ENCODE measurements at regions not wholly inside any gene's neighbourhood (a gene's known extent, or its start where the extent isn't known, plus 50 kb on each side); places are given as distances from the start of the nearest gene placed in this dataset.

DNA sequence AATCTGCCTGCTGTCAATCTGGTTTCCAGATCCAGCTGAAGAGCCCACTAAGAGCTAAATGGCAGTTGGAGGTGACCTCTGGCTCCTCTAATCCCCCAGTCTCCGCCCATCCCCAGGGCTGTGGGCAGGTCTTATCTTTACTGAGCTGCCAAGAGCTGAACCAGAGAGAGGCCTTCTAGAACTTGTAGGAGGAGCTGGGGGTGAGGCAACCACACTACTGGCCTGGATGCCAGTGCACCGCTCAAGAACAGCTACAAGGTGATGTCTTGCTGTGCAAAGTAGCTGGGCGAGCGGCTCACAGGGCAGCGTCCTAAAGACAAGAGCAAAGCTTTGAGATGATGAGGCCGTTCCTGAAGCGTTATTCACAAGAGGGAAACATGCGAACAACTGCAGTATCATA, 374.6 kb downstream of the CTTN start:
- H3K36me3 ChIP-seq (ENCODE audit: control insufficient read depth, insufficient read depth, low read length) = no peaks in the 10 kb centered on the region
- H3K27ac ChIP-seq (ENCODE audit: low read length) = no peak overlapping the region
- no peak for DNase-seq
- 77% methylated on average over 8 of the region's 8 CpGs for WGBS (ENCODE audit: insufficient coverage)
- no peak overlapping the region for H3K4me3 ChIP-seq (ENCODE audit: low read length)
- peaks cover 2% of the 10 kb centered on the region for H3K9me3 ChIP-seq (replicated peaks; ENCODE audit: control insufficient read depth, low read depth, low read length)
- no peaks in the 10 kb centered on the region for H3K4me1 ChIP-seq (ENCODE audit: control insufficient read depth, insufficient read depth, low read length)
- H3K27me3 ChIP-seq (ENCODE audit: control insufficient read depth, insufficient read depth, low read length) = no peaks in the 10 kb centered on the region

DNA sequence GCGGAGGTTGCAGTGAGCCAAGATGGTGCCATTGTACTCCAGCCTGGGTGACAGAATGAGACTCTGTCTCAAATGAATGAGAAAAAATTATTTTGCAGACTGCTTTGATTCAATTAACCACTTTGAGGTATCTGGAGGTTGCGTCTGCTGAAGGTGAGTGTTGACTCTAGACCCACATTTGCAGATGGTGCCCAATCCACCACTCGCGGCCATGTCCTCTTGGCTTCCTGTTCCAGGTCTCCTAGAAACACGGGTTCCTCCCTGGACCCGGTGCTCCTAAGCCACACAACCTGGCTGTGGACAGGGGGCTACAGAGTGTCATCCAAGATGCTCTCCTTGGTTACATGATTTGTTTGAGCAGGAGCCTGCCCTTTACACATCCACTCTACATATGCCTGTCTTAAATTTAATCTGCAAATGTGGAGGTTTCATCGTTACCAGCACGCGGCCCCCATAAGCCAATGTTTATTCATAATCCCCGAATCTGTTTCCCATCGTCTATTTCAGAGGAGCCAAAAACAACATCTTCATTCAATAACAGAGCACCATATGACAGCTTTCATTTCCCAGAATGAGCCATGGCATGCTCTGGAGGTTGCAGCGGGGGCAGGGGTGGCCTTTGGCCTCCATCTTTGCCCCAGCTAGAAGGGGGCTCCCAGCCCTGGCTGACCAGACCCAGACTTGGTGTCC, 377.2 kb downstream of the CTTN start:
- no peaks in the 10 kb centered on the region for H3K4me1 ChIP-seq (ENCODE audit: control insufficient read depth, insufficient read depth, low read length)
- no peak overlapping the region for H3K4me3 ChIP-seq (ENCODE audit: low read length)
- no peak for DNase-seq
- no peaks in the 10 kb centered on the region for H3K27me3 ChIP-seq (ENCODE audit: control insufficient read depth, insufficient read depth, low read length)
- H3K27ac ChIP-seq (ENCODE audit: low read length) = no peak overlapping the region
- WGBS (ENCODE audit: insufficient coverage) = 91% methylated on average over 9 of the region's 12 CpGs
- H3K36me3 ChIP-seq (ENCODE audit: control insufficient read depth, insufficient read depth, low read length) = no peaks in the 10 kb centered on the region
- H3K9me3 ChIP-seq (replicated peaks; ENCODE audit: control insufficient read depth, low read depth, low read length) = peaks cover 2% of the 10 kb centered on the region

DNA sequence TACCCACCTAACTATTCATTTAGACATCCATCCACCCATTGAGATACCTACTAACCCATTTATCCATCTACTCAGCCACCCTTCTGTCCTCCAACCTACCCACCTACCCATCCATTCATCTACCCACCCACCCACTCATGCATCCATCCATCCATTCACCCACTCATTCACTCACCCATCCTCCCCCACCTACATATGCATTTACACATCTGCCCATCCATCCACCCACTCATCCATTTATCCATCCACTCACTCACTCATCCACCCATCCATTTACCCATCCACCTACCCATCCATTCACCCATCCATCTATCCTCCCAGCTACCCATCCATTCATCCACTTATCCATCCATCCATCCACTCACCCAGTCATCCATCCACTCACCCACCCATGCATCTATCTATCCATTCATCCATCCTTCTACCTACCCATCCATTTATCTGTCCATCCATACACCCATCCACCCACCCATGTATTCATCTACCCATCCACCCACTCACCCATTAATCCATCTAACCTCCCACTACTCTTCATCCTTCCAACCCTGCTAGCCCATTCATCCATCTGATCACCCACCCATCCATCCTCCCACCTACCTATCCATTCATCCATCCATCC, 378.7 kb downstream of the CTTN start:
- Histone ChIP-seq H3K27me3 (ENCODE audit: control insufficient read depth, insufficient read depth, low read length) (no peaks in the 10 kb centered on the region), H3K9me3 (replicated peaks; ENCODE audit: control insufficient read depth, low read depth, low read length) (peaks cover 2% of the 10 kb centered on the region), H3K4me3 (ENCODE audit: low read length) (no peak overlapping the region), H3K27ac (ENCODE audit: low read length) (no peak overlapping the region), H3K4me1 (ENCODE audit: control insufficient read depth, insufficient read depth, low read length) (no peaks in the 10 kb centered on the region), H3K36me3 (ENCODE audit: control insufficient read depth, insufficient read depth, low read length) (no peaks in the 10 kb centered on the region)
- no peak for DNase-seq

DNA sequence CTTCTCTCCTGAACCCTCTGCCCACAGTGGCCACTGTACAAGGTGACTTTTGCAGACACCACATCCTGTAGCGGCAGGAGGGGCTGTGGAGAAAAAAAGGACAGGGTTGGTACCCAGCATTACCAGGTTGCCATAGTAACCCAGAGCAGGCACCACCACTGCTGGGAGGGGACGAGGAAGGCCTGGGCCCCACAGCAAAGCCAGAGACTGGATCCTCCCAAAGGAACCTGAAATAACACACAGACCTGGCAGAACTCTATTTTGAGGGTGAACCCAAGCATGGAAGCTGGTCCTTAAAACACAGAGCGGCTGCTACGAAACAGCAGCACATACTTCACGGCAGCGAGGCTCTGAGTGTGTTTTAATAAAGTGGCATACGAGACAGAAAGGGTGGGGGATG, 380.6 kb downstream of the CTTN start:
- no peaks in the 10 kb centered on the region for H3K9me3 ChIP-seq (replicated peaks; ENCODE audit: control insufficient read depth, low read depth, low read length)
- 47% methylated on average over 2 of the region's 7 CpGs for WGBS (ENCODE audit: insufficient coverage)
- no peak overlapping the region for H3K27ac ChIP-seq (ENCODE audit: low read length)
- peaks cover 12% of the 10 kb centered on the region for H3K4me1 ChIP-seq (ENCODE audit: control insufficient read depth, insufficient read depth, low read length)
- no peak for DNase-seq
- H3K4me3 ChIP-seq (ENCODE audit: low read length) = no peak overlapping the region
- H3K27me3 ChIP-seq (ENCODE audit: control insufficient read depth, insufficient read depth, low read length) = no peaks in the 10 kb centered on the region
- H3K36me3 ChIP-seq (ENCODE audit: control insufficient read depth, insufficient read depth, low read length) = no peaks in the 10 kb centered on the region

DNA sequence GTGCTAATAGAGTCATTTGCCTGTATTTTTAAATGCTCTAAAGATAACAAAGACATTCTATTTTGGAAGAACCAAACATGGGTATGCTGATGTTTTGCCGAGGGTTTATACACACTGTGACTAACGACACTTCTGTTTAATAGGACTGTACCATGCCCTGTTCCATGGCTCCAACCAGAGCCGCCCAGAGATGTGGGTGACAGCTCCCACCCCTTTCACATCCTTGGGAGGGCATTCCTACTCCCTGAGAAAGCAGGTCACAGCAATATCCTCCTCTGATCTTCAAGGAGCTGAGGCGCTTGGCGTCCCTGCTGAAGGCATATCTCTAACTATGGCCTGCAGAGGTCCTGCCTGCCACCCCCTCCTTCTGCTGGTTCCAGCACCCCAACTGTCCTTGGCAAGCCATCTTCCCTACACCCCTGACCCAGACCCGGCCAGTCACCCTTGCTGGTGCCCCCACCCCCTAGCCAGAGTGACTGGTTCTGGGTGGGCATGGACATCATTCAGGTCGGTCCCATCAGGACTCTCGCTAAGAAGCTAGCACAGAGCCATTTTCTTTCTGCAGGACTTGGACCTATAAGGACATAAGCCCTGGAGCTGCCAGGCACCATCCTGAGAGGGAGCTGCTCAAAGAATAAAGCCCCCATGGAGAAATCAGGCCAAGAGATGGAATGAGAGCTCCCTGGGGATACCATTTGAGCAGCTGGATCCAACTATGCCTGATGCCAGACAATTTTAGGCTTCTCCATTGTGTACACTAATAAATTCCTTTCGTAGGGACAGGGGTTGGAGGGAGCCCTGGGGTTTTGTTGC, 381.3 kb downstream of the CTTN start:
- H3K4me3 ChIP-seq (ENCODE audit: low read length) = no peak overlapping the region
- no peaks in the 10 kb centered on the region for H3K9me3 ChIP-seq (replicated peaks; ENCODE audit: control insufficient read depth, low read depth, low read length)
- peaks cover 12% of the 10 kb centered on the region for H3K4me1 ChIP-seq (ENCODE audit: control insufficient read depth, insufficient read depth, low read length)
- no peaks in the 10 kb centered on the region for H3K36me3 ChIP-seq (ENCODE audit: control insufficient read depth, insufficient read depth, low read length)
- no peak overlapping the region for H3K27ac ChIP-seq (ENCODE audit: low read length)
- no peak for DNase-seq
- no peaks in the 10 kb centered on the region for H3K27me3 ChIP-seq (ENCODE audit: control insufficient read depth, insufficient read depth, low read length)
- 78% methylated on average over 8 of the region's 9 CpGs for WGBS (ENCODE audit: insufficient coverage)

DNA sequence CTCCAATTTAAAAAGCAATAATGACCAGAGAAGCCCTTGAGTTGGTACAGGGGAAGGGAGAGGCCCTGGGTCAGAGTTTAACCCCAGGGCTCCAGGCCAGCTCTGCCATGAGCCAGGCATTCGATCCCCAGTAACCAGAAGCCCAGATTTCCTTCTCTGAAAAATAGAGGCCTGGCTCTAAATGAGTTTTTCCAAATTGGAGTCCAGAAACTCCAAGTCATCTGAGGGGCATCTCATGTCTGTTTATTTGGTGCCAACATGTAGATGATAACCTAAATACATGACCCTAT, 381.9 kb downstream of the CTTN start:
- H3K4me1 ChIP-seq (ENCODE audit: control insufficient read depth, insufficient read depth, low read length) = peaks cover 12% of the 10 kb centered on the region
- no CpG with 5 or more reads among the region's 1 CpG for WGBS (ENCODE audit: insufficient coverage)
- H3K9me3 ChIP-seq (replicated peaks; ENCODE audit: control insufficient read depth, low read depth, low read length) = no peaks in the 10 kb centered on the region
- H3K27me3 ChIP-seq (ENCODE audit: control insufficient read depth, insufficient read depth, low read length) = no peaks in the 10 kb centered on the region
- no peak overlapping the region for H3K27ac ChIP-seq (ENCODE audit: low read length)
- no peak for DNase-seq
- no peak overlapping the region for H3K4me3 ChIP-seq (ENCODE audit: low read length)
- no peaks in the 10 kb centered on the region for H3K36me3 ChIP-seq (ENCODE audit: control insufficient read depth, insufficient read depth, low read length)

DNA sequence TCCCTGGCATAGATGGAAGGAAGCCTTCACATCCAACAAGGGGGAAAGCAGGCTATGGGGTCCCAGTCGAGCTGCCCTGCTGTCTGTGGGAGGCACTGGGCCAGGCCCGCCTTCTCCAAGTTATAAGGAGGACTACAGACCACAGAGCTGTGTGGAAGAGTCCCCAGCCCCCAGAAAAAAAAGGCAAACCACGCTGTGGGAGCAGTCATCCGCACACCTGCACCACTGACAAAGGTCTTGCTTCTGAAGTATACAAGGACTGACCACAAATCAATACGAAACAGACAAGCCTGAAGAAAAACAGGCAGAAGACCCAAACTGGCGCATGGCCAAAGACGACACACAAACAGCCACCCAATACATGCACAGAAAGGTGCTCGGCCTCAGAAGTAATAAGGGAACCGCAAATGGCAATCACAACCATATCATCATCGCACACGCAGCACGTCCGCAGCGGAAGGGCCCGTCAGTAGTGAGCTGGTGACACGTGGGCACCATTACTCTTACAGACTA, 384.1 kb downstream of the CTTN start:
- 0% methylated on average over 1 of the region's 16 CpGs for WGBS (ENCODE audit: insufficient coverage)
- no peak for DNase-seq
- H3K27me3 ChIP-seq (ENCODE audit: control insufficient read depth, insufficient read depth, low read length) = no peaks in the 10 kb centered on the region
- no peak overlapping the region for H3K4me3 ChIP-seq (ENCODE audit: low read length)
- H3K4me1 ChIP-seq (ENCODE audit: control insufficient read depth, insufficient read depth, low read length) = peaks cover 16% of the 10 kb centered on the region
- H3K9me3 ChIP-seq (replicated peaks; ENCODE audit: control insufficient read depth, low read depth, low read length) = no peaks in the 10 kb centered on the region
- no peaks in the 10 kb centered on the region for H3K36me3 ChIP-seq (ENCODE audit: control insufficient read depth, insufficient read depth, low read length)
- H3K27ac ChIP-seq (ENCODE audit: low read length) = no peak overlapping the region

DNA sequence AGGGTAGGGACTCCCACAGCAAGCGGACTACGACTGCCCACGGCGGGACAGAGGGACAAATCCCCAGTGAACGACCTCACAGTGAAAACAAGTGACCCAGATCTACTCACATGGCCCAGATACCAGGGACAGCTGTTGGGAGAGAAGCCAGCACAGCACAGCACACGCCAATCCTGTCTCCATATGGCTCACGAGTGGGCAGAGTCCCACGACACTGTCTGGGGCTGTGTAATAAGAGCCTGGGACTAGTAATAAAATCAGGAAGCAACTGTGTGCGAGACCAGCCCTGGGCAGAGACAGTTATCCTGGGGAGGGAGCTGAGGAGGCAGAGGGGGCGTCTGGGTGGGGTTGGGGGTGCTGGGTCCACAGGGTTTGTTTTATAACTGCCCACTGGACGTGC, 385.0 kb downstream of the CTTN start:
- H3K9me3 ChIP-seq (replicated peaks; ENCODE audit: control insufficient read depth, low read depth, low read length) = no peaks in the 10 kb centered on the region
- no peak overlapping the region for H3K4me3 ChIP-seq (ENCODE audit: low read length)
- H3K4me1 ChIP-seq (ENCODE audit: control insufficient read depth, insufficient read depth, low read length) = peaks cover 16% of the 10 kb centered on the region
- 33% methylated on average over 1 of the region's 11 CpGs for WGBS (ENCODE audit: insufficient coverage)
- no peak overlapping the region for H3K27ac ChIP-seq (ENCODE audit: low read length)
- H3K27me3 ChIP-seq (ENCODE audit: control insufficient read depth, insufficient read depth, low read length) = peaks cover under 1% of the 10 kb centered on the region
- H3K36me3 ChIP-seq (ENCODE audit: control insufficient read depth, insufficient read depth, low read length) = no peaks in the 10 kb centered on the region
- peak; percentile 65 for DNase-seq

DNA sequence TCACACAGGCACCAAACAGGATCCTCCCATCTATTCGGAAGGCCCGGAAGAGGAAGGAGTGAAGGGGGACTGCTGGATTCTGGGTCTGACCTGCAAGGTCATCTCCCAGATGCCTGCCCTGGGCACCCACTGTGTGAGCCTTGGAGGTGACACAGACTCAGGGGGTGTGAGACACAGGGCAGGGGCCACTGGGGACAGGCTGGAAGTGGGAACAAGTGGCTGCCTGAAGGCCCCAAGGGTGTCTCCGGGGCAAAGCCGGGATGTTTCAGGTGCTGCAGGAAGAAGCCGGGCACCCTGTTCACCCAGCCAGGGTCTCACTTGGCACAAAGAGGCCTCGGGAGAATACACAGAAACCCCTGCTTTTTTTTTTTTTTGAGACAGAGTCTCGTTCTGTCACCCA, 385.5 kb downstream of the CTTN start:
- Histone ChIP-seq H3K36me3 (ENCODE audit: control insufficient read depth, insufficient read depth, low read length) (no peaks in the 10 kb centered on the region), H3K27me3 (ENCODE audit: control insufficient read depth, insufficient read depth, low read length) (peaks cover 2% of the 10 kb centered on the region), H3K9me3 (replicated peaks; ENCODE audit: control insufficient read depth, low read depth, low read length) (no peaks in the 10 kb centered on the region), H3K4me3 (ENCODE audit: low read length) (no peak overlapping the region), H3K4me1 (ENCODE audit: control insufficient read depth, insufficient read depth, low read length) (peaks cover 16% of the 10 kb centered on the region), H3K27ac (ENCODE audit: low read length) (no peak overlapping the region)
- 91% methylated on average over 5 of the region's 7 CpGs for WGBS (ENCODE audit: insufficient coverage)
- no peak for DNase-seq

DNA sequence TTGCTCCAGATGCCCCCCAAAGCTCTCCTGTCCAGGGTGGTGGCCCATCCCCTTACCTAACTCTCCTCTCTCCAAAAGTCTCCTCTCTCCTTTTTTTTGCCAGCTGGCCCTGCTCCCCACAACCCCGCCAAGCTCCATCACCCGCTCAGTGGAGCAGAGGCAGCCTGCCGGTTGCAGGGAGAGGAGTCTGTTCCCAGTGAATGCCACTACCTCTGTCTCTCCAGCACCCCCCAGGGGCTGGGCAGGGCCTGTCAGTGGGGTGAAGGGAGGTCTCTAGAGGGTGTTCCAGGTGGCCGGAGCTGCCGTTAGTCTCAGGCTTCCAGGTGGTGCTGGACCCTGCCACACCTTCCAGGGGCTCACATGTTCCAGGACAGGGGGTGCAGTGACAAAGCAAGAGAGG, 387.0 kb downstream of the CTTN start:
- no peak overlapping the region for H3K27ac ChIP-seq (ENCODE audit: low read length)
- 80% methylated on average over 1 of the region's 5 CpGs for WGBS (ENCODE audit: insufficient coverage)
- H3K4me3 ChIP-seq (ENCODE audit: low read length) = no peak overlapping the region
- no peaks in the 10 kb centered on the region for H3K36me3 ChIP-seq (ENCODE audit: control insufficient read depth, insufficient read depth, low read length)
- no peak for DNase-seq
- H3K4me1 ChIP-seq (ENCODE audit: control insufficient read depth, insufficient read depth, low read length) = peaks cover 16% of the 10 kb centered on the region
- H3K27me3 ChIP-seq (ENCODE audit: control insufficient read depth, insufficient read depth, low read length) = peaks cover 2% of the 10 kb centered on the region
- H3K9me3 ChIP-seq (replicated peaks; ENCODE audit: control insufficient read depth, low read depth, low read length) = no peaks in the 10 kb centered on the region
